RWPE1 (cell line): ENCODE measurements at regions not wholly inside any gene's neighbourhood (a gene's known extent, or its start where the extent isn't known, plus 50 kb on each side); places are given as distances from the start of the nearest gene placed in this dataset.

Experiments used
- CTCF ChIA-PET: fragments of 350-600 bp; sonication (Branson Sonifier 250); formaldehyde crosslinking; extraction: SDS; loops from one replicate; lab custom pipeline; 2021; lab: Yijun Ruan, JAX
- POLR2A ChIA-PET: fragments of 400-600 bp; formaldehyde crosslinking; extraction: SDS; loops from one replicate; lab custom pipeline; 2020; ENCODE audit warnings: antibody characterized with exemption; ENCODE audit not compliant: low non-redundant PET; lab: Yijun Ruan, JAX
- DNase-seq: peaks from one replicate; pipeline ENCODE4 v3.0.0; 2012; ENCODE audit warnings: low spot score
- H3K27ac ChIP-seq: fragments of 450-650 bp; 2 replicates; pipeline ENCODE4 v1.5.1; 2017
- TF ChIP-seq, protein P1 (sequence below): fragments of 450-650 bp; conservative IDR thresholded peaks from 2 replicates; pipeline ENCODE4 v1.5.1; 2017; ENCODE audit warnings: low read depth, mild to moderate bottlenecking

GRCh38 chr4:181308476-181309312 lies 934.5 kb upstream of the TENM3 start:
- CTCF ChIA-PET, result no interaction called here
- POLR2A ChIA-PET, result no interaction called here
- DNase-seq, result no peak
- TF ChIP-seq, protein P1, sequence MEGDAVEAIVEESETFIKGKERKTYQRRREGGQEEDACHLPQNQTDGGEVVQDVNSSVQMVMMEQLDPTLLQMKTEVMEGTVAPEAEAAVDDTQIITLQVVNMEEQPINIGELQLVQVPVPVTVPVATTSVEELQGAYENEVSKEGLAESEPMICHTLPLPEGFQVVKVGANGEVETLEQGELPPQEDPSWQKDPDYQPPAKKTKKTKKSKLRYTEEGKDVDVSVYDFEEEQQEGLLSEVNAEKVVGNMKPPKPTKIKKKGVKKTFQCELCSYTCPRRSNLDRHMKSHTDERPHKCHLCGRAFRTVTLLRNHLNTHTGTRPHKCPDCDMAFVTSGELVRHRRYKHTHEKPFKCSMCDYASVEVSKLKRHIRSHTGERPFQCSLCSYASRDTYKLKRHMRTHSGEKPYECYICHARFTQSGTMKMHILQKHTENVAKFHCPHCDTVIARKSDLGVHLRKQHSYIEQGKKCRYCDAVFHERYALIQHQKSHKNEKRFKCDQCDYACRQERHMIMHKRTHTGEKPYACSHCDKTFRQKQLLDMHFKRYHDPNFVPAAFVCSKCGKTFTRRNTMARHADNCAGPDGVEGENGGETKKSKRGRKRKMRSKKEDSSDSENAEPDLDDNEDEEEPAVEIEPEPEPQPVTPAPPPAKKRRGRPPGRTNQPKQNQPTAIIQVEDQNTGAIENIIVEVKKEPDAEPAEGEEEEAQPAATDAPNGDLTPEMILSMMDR, result no peak
- no peak overlapping the region for H3K27ac ChIP-seq

DNA sequence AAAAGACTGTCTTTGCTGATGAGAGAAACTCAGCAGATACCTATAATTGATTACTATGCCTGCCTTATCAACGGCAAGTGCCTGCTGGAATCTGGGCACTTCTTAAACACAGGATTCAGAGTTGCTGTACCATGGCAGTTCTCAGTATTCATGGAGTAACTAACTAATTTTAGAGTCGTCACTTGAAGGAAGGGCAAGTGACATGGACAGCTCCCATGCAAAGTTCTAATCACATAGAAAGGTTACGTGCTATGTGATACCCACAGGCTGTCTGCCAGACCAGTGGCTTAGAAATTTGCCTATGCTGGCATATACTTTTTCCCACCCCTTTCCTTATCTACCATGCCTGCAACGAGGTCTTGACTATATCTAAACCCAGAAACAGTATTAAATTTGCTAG lies 931.1 kb upstream of the TENM3 start:
- H3K27ac ChIP-seq, result no peak overlapping the region
- DNase-seq, result no peak
- ChIA-PET POLR2A (no interaction called here), CTCF (interaction anchor here (1.1 kb wide), 1 partner anchor 169 kb away, joined by 4 read pairs; no protein-coding TSS in a partner anchor)
- TF ChIP-seq, protein P1, result no peak

DNA sequence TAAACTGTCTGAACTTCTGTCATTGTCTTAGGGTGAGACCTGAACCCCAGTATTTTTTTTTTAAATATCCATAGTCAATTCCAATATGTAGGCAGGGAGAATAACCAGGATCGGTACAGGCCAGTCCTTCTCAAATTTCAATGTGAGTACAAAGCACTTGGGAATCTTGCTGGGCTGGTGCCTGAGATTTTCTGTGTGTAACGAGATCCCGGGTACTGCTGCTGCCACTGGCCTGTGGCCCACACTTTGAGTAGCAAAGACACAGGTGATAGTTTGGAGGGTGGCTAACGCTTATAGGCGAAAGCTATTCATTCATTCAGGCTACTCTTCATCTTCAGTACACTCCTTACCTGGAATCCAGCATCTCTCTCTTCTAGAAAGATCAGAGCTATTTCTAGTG lies 923.6 kb upstream of the TENM3 start:
- CTCF ChIA-PET, result no interaction called here
- no peak overlapping the region for H3K27ac ChIP-seq
- DNase-seq, result no peak
- POLR2A ChIA-PET, result no interaction called here
- TF ChIP-seq, protein P1, result no peak

DNA sequence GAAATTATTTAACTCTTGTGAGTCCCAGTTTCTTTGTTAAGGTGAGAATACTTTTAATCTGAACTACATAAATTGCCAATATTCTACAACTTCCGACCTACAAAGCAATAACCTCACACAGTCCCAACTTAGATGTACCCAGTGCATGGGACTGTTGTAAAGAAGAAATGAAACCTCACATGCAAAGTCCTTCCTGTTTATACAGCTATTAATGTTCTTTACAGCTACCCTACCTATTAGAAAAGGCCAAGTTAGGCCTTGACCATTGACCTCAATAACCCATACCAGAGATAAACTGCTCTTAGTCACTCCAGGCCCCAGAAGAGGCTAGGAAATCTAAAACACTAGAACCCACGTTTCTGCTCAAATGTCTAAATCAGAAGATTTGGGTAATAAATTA lies 920.1 kb upstream of the TENM3 start:
- CTCF ChIA-PET, result no interaction called here
- no peak overlapping the region for H3K27ac ChIP-seq
- DNase-seq, result no peak
- TF ChIP-seq, protein P1, result no peak
- POLR2A ChIA-PET, result no interaction called here

GRCh38 chr4:181330654-181331201 lies 912.5 kb upstream of the TENM3 start:
- CTCF ChIA-PET, result no interaction called here
- TF ChIP-seq, protein P1, result no peak
- DNase-seq, result no peak
- POLR2A ChIA-PET, result no interaction called here
- no peak overlapping the region for H3K27ac ChIP-seq

GRCh38 chr4:181331214-181331613 lies 912.0 kb upstream of the TENM3 start:
- H3K27ac ChIP-seq, result no peak overlapping the region
- DNase-seq, result no peak
- TF ChIP-seq, protein P1, result no peak
- POLR2A ChIA-PET, result no interaction called here
- CTCF ChIA-PET, result no interaction called here
